Trophoblast cell (in vitro differentiated cells and primary cell): ENCODE measurements at regions not wholly inside any gene's neighbourhood (a gene's known extent, or its start where the extent isn't known, plus 50 kb on each side); places are given as distances from the start of the nearest gene placed in this dataset.

ENCODE experiments used
- DNase-seq, 2 donors: peaks; one replicate each; pipeline ENCODE4 v3.0.0-alpha.2; 2016
- H2AFZ ChIP-seq: 2 replicates; pipeline ENCODE4 v1.6.1; 2013; ENCODE audit warnings: low read length, moderate library complexity, mild to moderate bottlenecking; ENCODE audit not compliant: insufficient read depth, poor library complexity
- H2AK5ac ChIP-seq: 2 replicates; pipeline ENCODE4 v1.6.1; 2013; ENCODE audit warnings: mild to moderate bottlenecking, low read length
- H2BK120ac ChIP-seq: 2 replicates; pipeline ENCODE4 v1.6.1; 2013; ENCODE audit warnings: low read length, mild to moderate bottlenecking, moderate library complexity; ENCODE audit not compliant: insufficient read depth, poor library complexity
- H2BK12ac ChIP-seq: 2 replicates; pipeline ENCODE4 v1.6.1; 2013; ENCODE audit warnings: mild to moderate bottlenecking, low read length, moderate library complexity
- H2BK5ac ChIP-seq: 2 replicates; pipeline ENCODE4 v1.6.1; 2013; ENCODE audit warnings: low read length, low read depth, moderate library complexity, mild to moderate bottlenecking; ENCODE audit not compliant: poor library complexity
- H3K14ac ChIP-seq: 2 replicates; pipeline ENCODE4 v1.6.1; 2013; ENCODE audit warnings: mild to moderate bottlenecking, low read length
- H3K18ac ChIP-seq: 2 replicates; pipeline ENCODE4 v1.6.1; 2013; ENCODE audit warnings: mild to moderate bottlenecking, low read length
- H3K23ac ChIP-seq: 2 replicates; pipeline ENCODE4 v1.6.1; 2013; ENCODE audit warnings: low read length
- H3K27ac ChIP-seq: 2 replicates; pipeline ENCODE4 v1.5.1; 2013; ENCODE audit warnings: low read depth, mild to moderate bottlenecking, inconsistent platforms, low read length, moderate library complexity
- H3K27me3 ChIP-seq: 2 replicates; pipeline ENCODE4 v1.6.1; 2013; ENCODE audit warnings: inconsistent platforms, mild to moderate bottlenecking, low read length, moderate library complexity; ENCODE audit not compliant: insufficient read depth
- H3K36me3 ChIP-seq, 2 experiments: 1 replicate in 1 of 2; 2 replicates in 1 of 2; pipeline ENCODE4 v1.6.1; 2013; ENCODE audit warnings: low read length in 2 of 2, mild to moderate bottlenecking in 2 of 2, moderate library complexity in 1 of 2; ENCODE audit not compliant: insufficient read depth in 2 of 2, control insufficient read depth in 1 of 2
- H3K4ac ChIP-seq: 2 replicates; pipeline ENCODE4 v1.6.1; 2013; ENCODE audit warnings: low read depth, mild to moderate bottlenecking, low read length, moderate library complexity
- H3K4me1 ChIP-seq, 2 experiments: 1 replicate in 1 of 2; 2 replicates in 1 of 2; pipeline ENCODE4 v1.6.1; 2013; ENCODE audit warnings: low read length in 2 of 2, mild to moderate bottlenecking in 2 of 2, moderate library complexity in 1 of 2; ENCODE audit not compliant: insufficient read depth in 2 of 2, control insufficient read depth in 1 of 2
- H3K4me2 ChIP-seq: 2 replicates; pipeline ENCODE4 v1.6.1; 2013; ENCODE audit warnings: inconsistent platforms, mild to moderate bottlenecking, low read length, moderate library complexity
- H3K4me3 ChIP-seq: 2 replicates; pipeline ENCODE4 v1.5.1; 2013; ENCODE audit warnings: mild to moderate bottlenecking, low read depth, low read length, inconsistent platforms
- H3K79me1 ChIP-seq: one replicate; pipeline ENCODE4 v1.6.1; 2013; ENCODE audit warnings: low read length
- H3K79me2 ChIP-seq: 2 replicates; pipeline ENCODE4 v1.6.1; 2013; ENCODE audit warnings: low read length, mild to moderate bottlenecking; ENCODE audit not compliant: control insufficient read depth, insufficient read depth, poor library complexity
- H3K9ac ChIP-seq: 2 replicates; pipeline ENCODE4 v1.6.1; 2013; ENCODE audit warnings: mild to moderate bottlenecking, low read length
- H3K9me3 ChIP-seq: 2 replicates; pipeline ENCODE4 v1.6.1; 2013; ENCODE audit warnings: low read depth, mild to moderate bottlenecking, control low read depth, inconsistent platforms, low read length; ENCODE audit not compliant: insufficient read depth
- H4K12ac ChIP-seq: 2 replicates; pipeline ENCODE4 v1.6.1; 2013; ENCODE audit warnings: low read depth, mild to moderate bottlenecking, low read length, moderate library complexity
- H4K8ac ChIP-seq: 2 replicates; pipeline ENCODE4 v1.6.1; 2013; ENCODE audit warnings: low read depth, mild to moderate bottlenecking, low read length, moderate library complexity
- H4K91ac ChIP-seq: one replicate; pipeline ENCODE4 v1.6.1; 2013; ENCODE audit warnings: low read depth, mild to moderate bottlenecking, low read length, moderate library complexity
- WGBS: extraction: QIAGEN DNeasy Blood & Tissue Kit; methylation state at CpG from one replicate; pipeline ENCODE4 v1.1.7; 2013; ENCODE audit warnings: missing lambda C conversion rate; ENCODE audit not compliant: insufficient read length, insufficient coverage; ENCODE audit errors: extremely low coverage; 5-methylcytosine and 5-hydroxymethylcytosine counted together

DNA sequence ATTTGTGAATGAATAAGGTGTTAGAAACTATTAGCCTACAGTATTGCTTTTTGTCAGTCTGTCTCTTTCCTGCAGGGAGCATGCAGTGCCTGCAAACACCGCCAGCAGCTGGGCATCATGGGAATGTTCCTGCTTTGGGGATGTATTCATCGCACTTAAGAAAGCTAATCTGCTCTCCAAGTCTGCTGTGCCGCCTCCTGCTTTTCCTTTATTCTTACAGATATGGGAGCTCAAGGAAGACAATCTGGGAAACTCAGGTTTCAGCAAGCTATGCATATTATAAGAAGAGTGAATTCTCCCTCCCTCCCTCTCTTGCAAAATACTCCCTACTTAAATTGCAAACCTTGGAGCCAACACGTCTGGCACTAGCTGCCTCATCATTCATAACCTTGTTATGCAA lies 479.2 kb upstream of the ACVR2A start:
- H3K27me3 ChIP-seq = no peaks in the 10 kb centered on the region
- no peak overlapping the region for H3K27ac ChIP-seq
- H3K23ac ChIP-seq = no peak overlapping the region
- H2BK5ac ChIP-seq = no peak overlapping the region
- no peak overlapping the region for H3K14ac ChIP-seq
- no peak overlapping the region for H3K4me2 ChIP-seq
- no peak overlapping the region for H3K18ac ChIP-seq
- H4K12ac ChIP-seq = no peak overlapping the region
- H4K8ac ChIP-seq = no peak overlapping the region
- H2BK120ac ChIP-seq = no peak overlapping the region
- no peak overlapping the region for H3K4ac ChIP-seq
- no peak overlapping the region for H2AK5ac ChIP-seq
- no peak for DNase-seq
- no peak overlapping the region for H3K4me3 ChIP-seq
- no peaks in the 10 kb centered on the region for H3K4me1 ChIP-seq
- no CpG with 5 or more reads among the region's 4 CpGs for WGBS
- H3K9me3 ChIP-seq = no peaks in the 10 kb centered on the region
- no peak overlapping the region for H2BK12ac ChIP-seq
- H3K79me2 ChIP-seq = no peaks in the 10 kb centered on the region
- H2AFZ ChIP-seq = no peak overlapping the region
- H3K9ac ChIP-seq = no peak overlapping the region
- no peaks in the 10 kb centered on the region for H3K36me3 ChIP-seq
- H4K91ac ChIP-seq = no peak overlapping the region
- no peaks in the 10 kb centered on the region for H3K79me1 ChIP-seq

DNA sequence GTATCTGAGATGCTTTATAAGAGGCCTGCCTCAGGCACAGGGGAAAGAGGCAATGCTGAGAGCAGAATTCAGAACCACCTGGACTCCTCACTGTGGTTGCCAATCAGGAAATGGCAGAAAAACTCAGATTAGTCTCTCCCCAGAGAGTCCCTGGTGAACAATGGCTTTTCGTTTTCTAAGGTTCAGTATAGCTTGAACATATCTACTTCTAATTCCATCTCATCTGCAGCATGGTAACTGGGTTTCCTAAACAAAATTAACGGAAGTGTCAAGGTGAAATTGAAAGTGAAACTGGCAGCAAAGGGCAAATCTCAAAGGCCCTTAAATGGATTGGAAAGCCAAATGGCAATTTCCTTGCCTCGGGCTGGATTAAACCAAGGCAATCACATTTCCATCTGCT lies 480.2 kb upstream of the ACVR2A start:
- Histone ChIP-seq H3K18ac (no peak overlapping the region), H4K91ac (no peak overlapping the region), H3K4me1 (no peaks in the 10 kb centered on the region), H3K79me2 (no peaks in the 10 kb centered on the region), H2BK120ac (no peak overlapping the region), H3K27ac (no peak overlapping the region), H3K4me3 (no peak overlapping the region), H3K9me3 (no peaks in the 10 kb centered on the region), H4K12ac (no peak overlapping the region), H3K14ac (no peak overlapping the region), H3K23ac (no peak overlapping the region), H3K79me1 (no peaks in the 10 kb centered on the region), H4K8ac (no peak overlapping the region), H2BK12ac (no peak overlapping the region), H2AK5ac (no peak overlapping the region), H3K27me3 (no peaks in the 10 kb centered on the region), H3K9ac (no peak overlapping the region), H3K4ac (no peak overlapping the region), H2AFZ (no peak overlapping the region), H3K4me2 (no peak overlapping the region), H2BK5ac (no peak overlapping the region), H3K36me3 (no peaks in the 10 kb centered on the region)
- peak in 1 of 2 donors; percentile 17 for DNase-seq
- no CpG with 5 or more reads among the region's 3 CpGs for WGBS

- no peak for DNase-seq
- H3K4ac ChIP-seq = no peak overlapping the region
- H3K14ac ChIP-seq = no peak overlapping the region
- no peaks in the 10 kb centered on the region for H3K79me2 ChIP-seq
- H3K23ac ChIP-seq = no peak overlapping the region
- H3K4me3 ChIP-seq = no peak overlapping the region
- H2AK5ac ChIP-seq = no peak overlapping the region
- H2BK5ac ChIP-seq = no peak overlapping the region
- no CpG with 5 or more reads among the region's 4 CpGs for WGBS
- H3K18ac ChIP-seq = no peak overlapping the region
- H3K4me2 ChIP-seq = no peak overlapping the region
- H4K8ac ChIP-seq = no peak overlapping the region
- H2BK120ac ChIP-seq = no peak overlapping the region
- no peaks in the 10 kb centered on the region for H3K79me1 ChIP-seq
- H3K9ac ChIP-seq = no peak overlapping the region
- no peaks in the 10 kb centered on the region for H3K27me3 ChIP-seq
- no peak overlapping the region for H2AFZ ChIP-seq
- no peak overlapping the region for H3K27ac ChIP-seq
- H3K36me3 ChIP-seq = no peaks in the 10 kb centered on the region
- H2BK12ac ChIP-seq = no peak overlapping the region
- H3K9me3 ChIP-seq = no peaks in the 10 kb centered on the region
- no peak overlapping the region for H4K91ac ChIP-seq
- H4K12ac ChIP-seq = no peak overlapping the region
- no peaks in the 10 kb centered on the region for H3K4me1 ChIP-seq
These were observed 481.6 kb upstream of the ACVR2A start for GRCh38 chr2:147363181-147363580.

DNA sequence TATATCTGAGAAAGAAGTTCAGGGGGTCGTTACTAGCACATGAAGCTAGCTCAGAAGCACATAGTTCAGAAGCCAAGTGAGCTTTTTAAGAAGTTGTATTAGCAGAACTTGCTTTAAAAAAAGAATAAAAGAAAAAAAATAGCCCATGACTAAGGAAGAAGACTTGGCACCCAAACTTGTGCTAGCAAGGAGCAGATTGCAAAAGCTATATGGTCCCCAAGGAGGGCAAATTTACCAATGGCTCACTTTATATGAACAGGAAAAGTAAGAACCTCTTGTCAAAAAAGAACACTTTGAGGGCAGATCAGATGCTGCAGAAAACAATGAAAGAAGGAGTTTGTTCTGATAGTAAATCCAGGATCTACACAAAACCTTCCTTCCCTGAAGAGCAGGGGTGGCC lies 486.5 kb upstream of the ACVR2A start:
- Histone ChIP-seq H3K36me3 (no peaks in the 10 kb centered on the region), H2BK5ac (no peak overlapping the region), H2BK120ac (no peak overlapping the region), H3K14ac (no peak overlapping the region), H3K27me3 (no peaks in the 10 kb centered on the region), H3K4me1 (peaks cover 0 to 3% of the 10 kb centered on the region in 2 experiments), H3K9me3 (no peaks in the 10 kb centered on the region), H3K4me2 (no peak overlapping the region), H3K9ac (no peak overlapping the region), H3K23ac (no peak overlapping the region), H3K18ac (no peak overlapping the region), H4K91ac (no peak overlapping the region), H4K8ac (no peak overlapping the region), H3K4me3 (no peak overlapping the region), H3K27ac (no peak overlapping the region), H3K79me2 (no peaks in the 10 kb centered on the region), H4K12ac (no peak overlapping the region), H2BK12ac (no peak overlapping the region), H3K79me1 (no peaks in the 10 kb centered on the region), H2AFZ (no peak overlapping the region), H2AK5ac (no peak overlapping the region), H3K4ac (no peak overlapping the region)
- WGBS = no CpG with 5 or more reads among the region's 1 CpG
- DNase-seq = no peak
